ENCODE measurements at regions not wholly inside any gene's neighbourhood (a gene's known extent, or its start where the extent isn't known, plus 50 kb on each side); places are given as distances from the start of the nearest gene placed in this dataset.
"Not testable (repeated sequence)": the region's sequence is repeated elsewhere in the genome, so short reads cannot be mapped to it uniquely, and the experiment has no call there.

DNA sequence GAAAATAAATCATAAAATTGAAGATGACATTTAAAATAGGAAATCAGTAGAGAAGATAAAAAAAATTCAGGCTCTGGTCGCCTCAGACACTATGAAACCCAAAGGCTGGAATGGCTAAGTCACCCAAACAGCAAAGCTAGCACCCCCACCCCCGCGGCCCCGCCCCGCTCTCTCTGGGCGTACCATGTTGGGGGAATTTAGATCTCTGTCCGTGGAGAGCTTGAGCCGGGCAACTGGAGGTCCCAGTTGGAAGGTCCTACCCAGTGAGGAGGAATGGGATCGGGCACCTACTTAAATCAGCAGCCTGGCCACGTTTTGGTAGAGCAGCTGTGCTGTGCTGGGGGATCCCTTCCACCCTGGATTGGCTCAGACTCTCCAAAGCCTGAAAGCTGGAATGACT, 150.6 kb upstream of the ANKRD55 start:
- no peaks in the 10 kb centered on the region for H3K4me1 ChIP-seq
- no peak overlapping the region for H3K4me3 ChIP-seq
- intact Hi-C loops (cut with DNase I; ENCODE audit: low total_unique reads), result no loop called here
- no peak overlapping the region for H3K27ac ChIP-seq
- TF ChIP-seq CTCF (IDR thresholded peaks at IDR 0.05), result no peak
- no peak for TF ChIP-seq EP300 (IDR thresholded peaks at IDR 0.05)
- TF ChIP-seq POLR2A (IDR thresholded peaks at IDR 0.05), result no peak
- TF ChIP-seq POLR2AphosphoS5 (IDR thresholded peaks at IDR 0.05), result no peak
- no peaks in the 10 kb centered on the region for H3K9me3 ChIP-seq
- no peaks in the 10 kb centered on the region for H3K27me3 ChIP-seq
- no peaks in the 10 kb centered on the region for H3K36me3 ChIP-seq
- no peak for DNase-seq
- 93 to 96% (median 93%) methylated on average over 9 to 10 of the region's 10 CpGs for WGBS, 5 donors

GRCh38 chr5:56382896-56383295, 149.8 kb upstream of the ANKRD55 start:
- intact Hi-C loops (cut with DNase I; ENCODE audit: low total_unique reads), result no loop called here

GRCh38 chr5:56377573-56377972, 144.4 kb upstream of the ANKRD55 start:
- Histone ChIP-seq H3K9me3 (peaks cover 0 to 12% (median 8%) of the 10 kb centered on the region in 4 donors), H3K27me3 (no peaks in the 10 kb centered on the region), H3K4me3 (no peak overlapping the region), H3K4me1 (no peaks in the 10 kb centered on the region), H3K27ac (no peak overlapping the region), H3K36me3 (no peaks in the 10 kb centered on the region)
- TF ChIP-seq POLR2A (IDR thresholded peaks at IDR 0.05) (no peak), POLR2AphosphoS5 (IDR thresholded peaks at IDR 0.05) (no peak)
- intact Hi-C loops (cut with DNase I; ENCODE audit: low total_unique reads), result no loop called here
- DNase-seq, result no peak

More at GRCh38 chr5:56382896-56383295, 149.8 kb upstream of the ANKRD55 start:
- H3K4me3 ChIP-seq, result no peak overlapping the region
- H3K4me1 ChIP-seq, result no peaks in the 10 kb centered on the region
- H3K27me3 ChIP-seq, result no peaks in the 10 kb centered on the region
- H3K36me3 ChIP-seq, result no peaks in the 10 kb centered on the region
- TF ChIP-seq POLR2AphosphoS5 (IDR thresholded peaks at IDR 0.05) (no peak), POLR2A (IDR thresholded peaks at IDR 0.05) (no peak), EP300 (IDR thresholded peaks at IDR 0.05) (no peak)
- no peak overlapping the region for H3K27ac ChIP-seq
- no peaks in the 10 kb centered on the region for H3K9me3 ChIP-seq
- no peak for DNase-seq
- 42 to 95% (median 87%) methylated on average over 1 of the region's 1 CpG for WGBS, 5 donors

DNA sequence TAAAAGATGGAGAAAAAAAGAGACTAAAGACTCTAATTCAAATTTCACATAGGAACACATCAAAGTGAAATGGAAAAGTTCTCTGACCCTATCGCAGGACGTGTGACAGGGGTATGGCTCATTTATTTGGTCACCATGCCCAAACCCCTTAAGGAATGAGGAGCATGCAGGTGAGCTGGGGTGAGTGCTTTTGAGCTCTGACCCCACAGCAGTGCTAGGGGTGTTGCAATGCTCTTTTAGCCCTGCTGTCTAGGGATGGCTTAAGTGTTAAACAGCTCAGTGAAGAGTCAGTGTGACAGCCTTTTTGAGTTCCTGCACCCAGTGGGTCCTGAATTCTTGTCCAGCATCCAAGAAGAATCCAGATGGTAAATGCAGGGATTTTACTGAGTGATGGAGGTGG, 143.0 kb upstream of the ANKRD55 start:
- WGBS, 5 donors, result 84 to 98% (median 94%) methylated on average over 2 of the region's 2 CpGs
- Histone ChIP-seq H3K9me3 (peaks cover 0 to 12% (median 8%) of the 10 kb centered on the region in 4 donors), H3K4me3 (no peak overlapping the region), H3K27ac (no peak overlapping the region), H3K4me1 (no peaks in the 10 kb centered on the region), H3K27me3 (no peaks in the 10 kb centered on the region), H3K36me3 (no peaks in the 10 kb centered on the region)
- TF ChIP-seq POLR2A (IDR thresholded peaks at IDR 0.05) (no peak), EP300 (IDR thresholded peaks at IDR 0.05) (no peak), POLR2AphosphoS5 (IDR thresholded peaks at IDR 0.05) (no peak), CTCF (IDR thresholded peaks at IDR 0.05) (no peak)
- no peak for DNase-seq
- intact Hi-C loops (cut with DNase I; ENCODE audit: low total_unique reads), result no loop called here

DNA sequence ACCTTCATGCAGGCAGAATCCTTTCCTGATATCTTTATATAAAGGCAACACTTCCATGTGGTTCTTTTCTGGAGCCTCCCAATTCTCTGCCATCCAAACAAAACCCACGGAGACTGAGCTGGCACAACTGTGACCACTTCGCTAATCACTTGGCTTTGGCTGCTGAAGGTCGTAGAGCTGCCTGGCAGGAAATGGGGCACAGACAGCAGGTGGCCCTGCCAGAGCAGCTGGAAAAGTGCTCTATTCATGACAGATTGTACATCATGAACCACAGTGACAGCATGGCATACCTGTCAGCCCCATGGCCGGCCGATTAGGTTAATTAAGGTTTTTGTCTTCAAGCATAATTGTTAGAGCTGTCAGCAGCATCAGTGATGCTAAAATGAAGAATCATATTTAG, 141.9 kb upstream of the ANKRD55 start:
- intact Hi-C loops (cut with DNase I; ENCODE audit: low total_unique reads), result no loop called here
- Histone ChIP-seq H3K27ac (no peak overlapping the region), H3K36me3 (no peaks in the 10 kb centered on the region), H3K4me1 (no peaks in the 10 kb centered on the region), H3K4me3 (no peak overlapping the region), H3K27me3 (no peaks in the 10 kb centered on the region), H3K9me3 (peaks cover 0 to 12% (median 8%) of the 10 kb centered on the region in 4 donors)
- TF ChIP-seq POLR2AphosphoS5 (IDR thresholded peaks at IDR 0.05), result no peak
- no peak for TF ChIP-seq EP300 (IDR thresholded peaks at IDR 0.05)
- TF ChIP-seq POLR2A (IDR thresholded peaks at IDR 0.05), result no peak
- TF ChIP-seq CTCF (IDR thresholded peaks at IDR 0.05), result no peak
- WGBS, 5 donors, result 50 to 61% (median 56%) methylated on average over 5 of the region's 5 CpGs
- no peak for DNase-seq

- H3K4me1 ChIP-seq; DNase-seq; H3K27ac ChIP-seq; H3K27me3 ChIP-seq; intact Hi-C loops (cut with DNase I; ENCODE audit: low total_unique reads); H3K36me3 ChIP-seq; H3K4me3 ChIP-seq: not testable (repeated sequence)
- 92 to 100% (median 99%) methylated on average over 2 to 29 of the region's 31 CpGs for WGBS, 5 donors
- H3K9me3 ChIP-seq, result peaks cover 0 to 12% (median 8%) of the 10 kb centered on the region in 4 donors
Measured at GRCh38 chr5:56372491-56372890, 139.4 kb upstream of the ANKRD55 start.

Data from stomach (tissue), 8 donors.